ENCODE measurements at regions not wholly inside any gene's neighbourhood (a gene's known extent, or its start where the extent isn't known, plus 50 kb on each side); places are given as distances from the start of the nearest gene placed in this dataset.

- no peak for TF ChIP-seq CTCF (conservative IDR thresholded peaks at IDR 0.05; ENCODE audit: low read depth, low read length)
- no peaks in the 10 kb centered on the region for H3K27me3 ChIP-seq (ENCODE audit: insufficient read depth, low read depth)
- no peak overlapping the region for H2AFZ ChIP-seq (ENCODE audit: low read depth)
- H3K4me3 ChIP-seq (IDR thresholded peaks at IDR 0.05; ENCODE audit: insufficient read depth, low read depth, low read length), result no peak overlapping the region
- H3K79me2 ChIP-seq (ENCODE audit: insufficient read depth, low read depth), result no peaks in the 10 kb centered on the region
- H3K9ac ChIP-seq, result no peak overlapping the region
- no peaks in the 10 kb centered on the region for H4K20me1 ChIP-seq (ENCODE audit: insufficient read depth)
- no peak overlapping the region for H3K27ac ChIP-seq
- no peak overlapping the region for H3K4me2 ChIP-seq
- no peaks in the 10 kb centered on the region for H3K36me3 ChIP-seq (ENCODE audit: insufficient read depth)
- peaks cover 26% of the 10 kb centered on the region for H3K4me1 ChIP-seq (ENCODE audit: low read depth, poor library complexity, severe bottlenecking)
Observed at GRCh38 chr14:85811340-85811739, 281.4 kb downstream of the FLRT2 start.

GRCh38 chr14:85799668-85800067 lies 269.7 kb downstream of the FLRT2 start:
- H3K27ac ChIP-seq, result no peak overlapping the region
- no peak overlapping the region for H3K4me3 ChIP-seq (IDR thresholded peaks at IDR 0.05; ENCODE audit: insufficient read depth, low read depth, low read length)
- H3K4me2 ChIP-seq, result no peak overlapping the region
- no peaks in the 10 kb centered on the region for H3K79me2 ChIP-seq (ENCODE audit: insufficient read depth, low read depth)
- H2AFZ ChIP-seq (ENCODE audit: low read depth), result no peak overlapping the region
- no peaks in the 10 kb centered on the region for H3K36me3 ChIP-seq (ENCODE audit: insufficient read depth)
- no peak overlapping the region for H3K9ac ChIP-seq
- no peaks in the 10 kb centered on the region for H3K4me1 ChIP-seq (ENCODE audit: low read depth, poor library complexity, severe bottlenecking)
- H3K27me3 ChIP-seq (ENCODE audit: insufficient read depth, low read depth), result no peaks in the 10 kb centered on the region
- H4K20me1 ChIP-seq (ENCODE audit: insufficient read depth), result no peaks in the 10 kb centered on the region
- no peak for TF ChIP-seq CTCF (conservative IDR thresholded peaks at IDR 0.05; ENCODE audit: low read depth, low read length)

- no peaks in the 10 kb centered on the region for H3K36me3 ChIP-seq (ENCODE audit: insufficient read depth)
- no peak overlapping the region for H3K4me2 ChIP-seq
- no peaks in the 10 kb centered on the region for H3K4me1 ChIP-seq (ENCODE audit: low read depth, poor library complexity, severe bottlenecking)
- no peak for TF ChIP-seq CTCF (conservative IDR thresholded peaks at IDR 0.05; ENCODE audit: low read depth, low read length)
- H3K9ac ChIP-seq, result no peak overlapping the region
- H3K79me2 ChIP-seq (ENCODE audit: insufficient read depth, low read depth), result no peaks in the 10 kb centered on the region
- no peaks in the 10 kb centered on the region for H4K20me1 ChIP-seq (ENCODE audit: insufficient read depth)
- H3K27me3 ChIP-seq (ENCODE audit: insufficient read depth, low read depth), result no peaks in the 10 kb centered on the region
- no peak overlapping the region for H2AFZ ChIP-seq (ENCODE audit: low read depth)
- no peak overlapping the region for H3K27ac ChIP-seq
- H3K4me3 ChIP-seq (IDR thresholded peaks at IDR 0.05; ENCODE audit: insufficient read depth, low read depth, low read length), result no peak overlapping the region
Observed at GRCh38 chr14:85798856-85799255, 268.9 kb downstream of the FLRT2 start.

GRCh38 chr14:85793533-85793932 lies 263.6 kb downstream of the FLRT2 start:
- Histone ChIP-seq H3K27me3 (ENCODE audit: insufficient read depth, low read depth) (no peaks in the 10 kb centered on the region), H3K79me2 (ENCODE audit: insufficient read depth, low read depth) (no peaks in the 10 kb centered on the region), H3K36me3 (ENCODE audit: insufficient read depth) (no peaks in the 10 kb centered on the region), H2AFZ (ENCODE audit: low read depth) (no peak overlapping the region), H3K4me2 (no peak overlapping the region), H4K20me1 (ENCODE audit: insufficient read depth) (no peaks in the 10 kb centered on the region), H3K27ac (no peak overlapping the region), H3K4me3 (IDR thresholded peaks at IDR 0.05; ENCODE audit: insufficient read depth, low read depth, low read length) (no peak overlapping the region), H3K4me1 (ENCODE audit: low read depth, poor library complexity, severe bottlenecking) (no peaks in the 10 kb centered on the region), H3K9ac (no peak overlapping the region)
- no peak for TF ChIP-seq CTCF (conservative IDR thresholded peaks at IDR 0.05; ENCODE audit: low read depth, low read length)

GRCh38 chr14:85789506-85789905 lies 259.6 kb downstream of the FLRT2 start:
- Histone ChIP-seq H3K79me2 (ENCODE audit: insufficient read depth, low read depth) (no peaks in the 10 kb centered on the region), H3K4me2 (no peak overlapping the region), H3K27me3 (ENCODE audit: insufficient read depth, low read depth) (no peaks in the 10 kb centered on the region), H3K36me3 (ENCODE audit: insufficient read depth) (no peaks in the 10 kb centered on the region), H3K4me1 (ENCODE audit: low read depth, poor library complexity, severe bottlenecking) (no peaks in the 10 kb centered on the region), H3K27ac (no peak overlapping the region), H2AFZ (ENCODE audit: low read depth) (no peak overlapping the region), H3K4me3 (IDR thresholded peaks at IDR 0.05; ENCODE audit: insufficient read depth, low read depth, low read length) (no peak overlapping the region), H3K9ac (no peak overlapping the region), H4K20me1 (ENCODE audit: insufficient read depth) (no peaks in the 10 kb centered on the region)
- TF ChIP-seq CTCF (conservative IDR thresholded peaks at IDR 0.05; ENCODE audit: low read depth, low read length), result no peak

Data from KMS-11 (cell line).